AG04450 (cell line): ENCODE measurements at regions not wholly inside any gene's neighbourhood (a gene's known extent, or its start where the extent isn't known, plus 50 kb on each side); places are given as distances from the start of the nearest gene placed in this dataset.

Source experiments
- CTCF ChIA-PET: fragments of 300-600, 350-600 bp; formaldehyde crosslinking; extraction: SDS; loops from one replicate; lab custom pipeline; 2022; ENCODE audit warnings: antibody characterized with exemption, inconsistent platforms; lab: Charles Lee
- POLR2A ChIA-PET: fragments of 350-600 bp; formaldehyde crosslinking; extraction: SDS; loops from one replicate; lab custom pipeline; 2021; ENCODE audit warnings: antibody characterized with exemption, inconsistent platforms; lab: Yijun Ruan, JAX
- DNase-seq: peaks from one replicate; pipeline ENCODE4 v3.0.0-alpha.2; 2011; ENCODE audit warnings: low read depth, low spot score
- H3K27ac ChIP-seq: one replicate; pipeline ENCODE4 v1.5.1; 2012; ENCODE audit warnings: low read depth, low read length, control low read depth
- H3K27me3 ChIP-seq: one replicate; pipeline ENCODE4 v1.6.0; 2012; ENCODE audit warnings: low read length; ENCODE audit not compliant: control insufficient read depth, insufficient read depth
- H3K4me3 ChIP-seq: 2 replicates; pipeline ENCODE4 v1.5.1; 2011; ENCODE audit warnings: mild to moderate bottlenecking, low read depth, low read length, control low read depth
- H3K9me3 ChIP-seq: 2 replicates; pipeline ENCODE4 v1.5.1; 2012; ENCODE audit warnings: low read length; ENCODE audit not compliant: control insufficient read depth, insufficient read depth
- CTCF ChIP-seq: IDR thresholded peaks from 2 replicates; pipeline ENCODE4 v1.5.1; 2011; ENCODE audit warnings: low read depth, low read length, control low read depth, inconsistent platforms

GRCh38 chr3:88000853-88001252 is 58.0 kb downstream of the CGGBP1 start:
- POLR2A ChIA-PET = no interaction called here
- DNase-seq = no peak
- H3K4me3 ChIP-seq = peak overlapping the region; percentile 8; the same call in 1 of the 2 replicates
- H3K27me3 ChIP-seq = no peaks in the 10 kb centered on the region
- no peak for TF ChIP-seq CTCF
- H3K9me3 ChIP-seq = no peaks in the 10 kb centered on the region
- CTCF ChIA-PET = interaction anchor here (1.0 to 3.1 kb wide), 5 partner anchors 10 to 714 kb away, joined by 3 to 43 read pairs (median 6); no protein-coding TSS in a partner anchor
- no peak overlapping the region for H3K27ac ChIP-seq

GRCh38 chr3:87997966-87998365 is 60.8 kb downstream of the CGGBP1 start:
- CTCF ChIA-PET = no interaction called here
- H3K27me3 ChIP-seq = no peaks in the 10 kb centered on the region
- TF ChIP-seq CTCF = no peak
- POLR2A ChIA-PET = no interaction called here
- no peak for DNase-seq
- no peak overlapping the region for H3K27ac ChIP-seq
- no peak overlapping the region for H3K4me3 ChIP-seq
- no peaks in the 10 kb centered on the region for H3K9me3 ChIP-seq

GRCh38 chr3:87997298-87997697 is 61.5 kb downstream of the CGGBP1 start:
- Histone ChIP-seq H3K9me3 (no peaks in the 10 kb centered on the region), H3K4me3 (no peak overlapping the region), H3K27ac (no peak overlapping the region), H3K27me3 (no peaks in the 10 kb centered on the region)
- CTCF ChIA-PET = no interaction called here
- POLR2A ChIA-PET = no interaction called here
- TF ChIP-seq CTCF = no peak
- DNase-seq = no peak

GRCh38 chr3:87996882-87997281 is 61.9 kb downstream of the CGGBP1 start:
- ChIA-PET POLR2A (no interaction called here), CTCF (no interaction called here)
- Histone ChIP-seq H3K9me3 (no peaks in the 10 kb centered on the region), H3K27ac (no peak overlapping the region), H3K4me3 (no peak overlapping the region), H3K27me3 (no peaks in the 10 kb centered on the region)
- DNase-seq = no peak
- TF ChIP-seq CTCF = no peak

GRCh38 chr3:87993566-87993965 is 65.2 kb downstream of the CGGBP1 start:
- TF ChIP-seq CTCF = no peak
- DNase-seq = no peak
- H3K9me3 ChIP-seq = no peaks in the 10 kb centered on the region
- H3K4me3 ChIP-seq = no peak overlapping the region
- no peaks in the 10 kb centered on the region for H3K27me3 ChIP-seq
- no peak overlapping the region for H3K27ac ChIP-seq
- CTCF ChIA-PET = no interaction called here
- POLR2A ChIA-PET = no interaction called here
